GM13976 (cell line): ENCODE measurements at regions not wholly inside any gene's neighbourhood (a gene's known extent, or its start where the extent isn't known, plus 50 kb on each side); places are given as distances from the start of the nearest gene placed in this dataset.

Source experiments
- DNase-seq: peaks from one replicate; pipeline ENCODE4 v3.0.0; 2012; ENCODE audit warnings: low spot score
- in situ Hi-C: fragments of 300-500 bp; cut with MboI; formaldehyde crosslinking; loops from one replicate; pipeline ENCODE4 v1.12.0; 2022; ENCODE audit warnings: low sequenced_read_pairs, mixed read lengths, inconsistent platforms; ENCODE audit not compliant: unreplicated experiment
- TF ChIP-seq, protein P1 (sequence below): IDR thresholded peaks from 2 replicates; pipeline ENCODE4 v1.5.1; 2012; ENCODE audit warnings: borderline replicate concordance, mild to moderate bottlenecking; ENCODE audit not compliant: insufficient read depth; ENCODE audit errors: extremely low read depth, missing control alignments, control extremely low read depth

DNA sequence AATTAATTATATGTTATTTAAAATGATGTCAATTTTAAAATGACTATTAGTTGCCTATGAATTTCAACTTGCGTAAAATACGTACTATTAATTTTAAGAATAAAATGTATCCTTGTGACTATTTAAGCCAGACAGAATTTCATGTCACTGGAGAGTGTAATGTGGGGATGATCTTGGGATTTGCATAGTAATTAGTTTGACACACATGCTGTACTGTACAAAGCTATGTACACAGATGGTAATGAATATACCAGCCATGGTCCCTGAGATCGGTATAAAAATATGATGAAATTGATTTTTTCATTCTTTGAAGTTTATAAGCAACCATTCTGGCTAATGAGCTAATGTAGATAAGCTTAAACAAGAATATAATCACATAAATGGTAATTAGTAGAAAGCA is 134.4 kb upstream of the ROBO1 start:
- TF ChIP-seq, protein P1, sequence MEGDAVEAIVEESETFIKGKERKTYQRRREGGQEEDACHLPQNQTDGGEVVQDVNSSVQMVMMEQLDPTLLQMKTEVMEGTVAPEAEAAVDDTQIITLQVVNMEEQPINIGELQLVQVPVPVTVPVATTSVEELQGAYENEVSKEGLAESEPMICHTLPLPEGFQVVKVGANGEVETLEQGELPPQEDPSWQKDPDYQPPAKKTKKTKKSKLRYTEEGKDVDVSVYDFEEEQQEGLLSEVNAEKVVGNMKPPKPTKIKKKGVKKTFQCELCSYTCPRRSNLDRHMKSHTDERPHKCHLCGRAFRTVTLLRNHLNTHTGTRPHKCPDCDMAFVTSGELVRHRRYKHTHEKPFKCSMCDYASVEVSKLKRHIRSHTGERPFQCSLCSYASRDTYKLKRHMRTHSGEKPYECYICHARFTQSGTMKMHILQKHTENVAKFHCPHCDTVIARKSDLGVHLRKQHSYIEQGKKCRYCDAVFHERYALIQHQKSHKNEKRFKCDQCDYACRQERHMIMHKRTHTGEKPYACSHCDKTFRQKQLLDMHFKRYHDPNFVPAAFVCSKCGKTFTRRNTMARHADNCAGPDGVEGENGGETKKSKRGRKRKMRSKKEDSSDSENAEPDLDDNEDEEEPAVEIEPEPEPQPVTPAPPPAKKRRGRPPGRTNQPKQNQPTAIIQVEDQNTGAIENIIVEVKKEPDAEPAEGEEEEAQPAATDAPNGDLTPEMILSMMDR: no peak
- DNase-seq: no peak
- in situ Hi-C loops: no loop called here

DNA sequence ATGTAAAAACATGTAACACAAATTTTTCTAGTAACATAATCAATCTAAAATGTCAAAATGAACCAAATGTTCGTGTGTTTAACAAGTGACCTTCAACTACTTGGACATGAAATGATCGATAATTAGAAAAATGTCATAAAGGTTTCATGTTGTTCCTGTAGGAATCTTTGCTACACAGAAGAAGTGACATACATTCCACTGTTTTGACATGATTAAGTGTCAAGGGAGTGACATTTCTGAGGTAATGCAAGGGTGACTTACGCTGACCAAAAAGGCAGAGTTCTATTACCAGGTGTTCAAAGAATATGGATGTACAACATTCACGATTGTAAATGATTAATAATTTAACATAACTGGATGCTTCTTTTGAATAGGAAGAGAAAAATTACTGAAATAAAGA is 131.1 kb upstream of the ROBO1 start:
- TF ChIP-seq, protein P1: no peak
- DNase-seq: no peak
- in situ Hi-C loops: no loop called here

DNA sequence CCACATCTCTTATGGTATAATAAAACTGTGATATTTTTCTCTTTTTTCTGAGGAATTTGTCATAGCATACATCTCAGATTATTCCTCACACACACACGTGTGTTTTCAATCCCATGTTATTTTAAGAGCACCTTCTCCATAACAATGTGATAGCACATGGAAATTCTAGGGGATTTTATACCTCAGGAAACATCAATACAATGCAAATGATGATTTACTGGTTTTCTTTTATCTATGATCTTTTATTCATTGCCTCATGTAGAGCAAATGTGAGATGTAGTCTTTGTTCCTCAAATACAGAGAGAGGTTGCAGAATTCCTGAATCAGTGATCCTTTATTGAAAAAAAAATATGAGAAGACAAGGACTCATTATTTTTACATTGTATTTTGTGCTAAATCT is 128.3 kb upstream of the ROBO1 start:
- DNase-seq: no peak
- TF ChIP-seq, protein P1: no peak
- in situ Hi-C loops: no loop called here

DNA sequence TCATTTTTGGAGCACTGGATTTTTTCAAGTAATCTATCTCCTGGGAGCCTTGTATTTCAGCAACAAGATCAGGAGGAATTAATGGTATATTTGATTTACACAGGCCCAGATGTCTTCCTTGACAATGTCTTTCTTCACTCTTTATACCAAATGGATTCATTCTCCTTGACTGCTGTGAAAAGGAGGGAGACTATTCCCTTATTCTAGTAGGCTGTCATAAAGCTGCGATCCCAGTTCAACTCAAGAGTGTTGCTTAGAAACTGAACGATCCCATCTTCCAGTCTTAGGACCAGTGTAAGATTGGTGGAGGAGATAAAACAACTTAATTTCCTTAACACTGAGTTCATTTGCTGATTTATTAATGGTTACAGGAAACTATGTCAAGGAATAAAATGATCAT is 119.4 kb upstream of the ROBO1 start:
- in situ Hi-C loops: no loop called here
- DNase-seq: no peak
- TF ChIP-seq, protein P1: no peak

DNA sequence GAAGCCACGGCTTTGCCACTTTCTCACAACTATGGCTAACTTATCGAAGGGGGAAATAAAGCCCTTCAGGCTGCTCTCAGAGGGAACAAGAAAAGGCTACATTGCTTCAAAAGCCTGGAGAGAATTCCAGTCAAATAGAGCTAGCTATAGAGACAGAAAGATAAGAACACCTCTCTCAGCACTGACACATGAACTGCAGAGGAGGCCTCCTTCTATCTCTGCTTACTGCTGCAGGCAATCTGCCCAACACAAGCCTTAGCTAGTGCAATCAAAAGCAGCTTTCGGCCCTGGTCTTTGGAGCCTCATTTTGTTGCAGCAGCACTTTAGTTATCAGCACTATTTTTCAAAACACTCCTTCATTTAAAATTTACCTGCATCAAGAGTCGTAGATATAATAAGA is 118.4 kb upstream of the ROBO1 start:
- in situ Hi-C loops: no loop called here
- TF ChIP-seq, protein P1: no peak
- DNase-seq: no peak

DNA sequence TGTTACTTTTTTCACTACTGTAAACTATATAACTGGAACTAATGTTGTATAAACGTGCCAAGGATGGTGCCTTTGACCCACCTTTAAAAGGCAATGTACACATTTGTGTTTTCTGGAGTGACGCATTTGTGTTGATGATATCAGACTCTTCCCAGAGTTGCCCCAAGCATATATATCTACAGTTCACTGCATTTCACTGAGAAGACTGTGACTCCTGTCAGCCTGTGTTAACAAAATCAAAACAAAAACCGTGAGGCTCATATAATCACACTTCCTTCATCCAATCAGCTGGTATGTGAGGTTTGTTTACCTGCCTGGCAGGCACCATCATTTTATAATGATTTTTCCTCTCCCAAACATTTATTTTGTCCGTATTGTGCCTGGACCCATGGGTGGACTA is 117.6 kb upstream of the ROBO1 start:
- in situ Hi-C loops: no loop called here
- DNase-seq: no peak
- TF ChIP-seq, protein P1: no peak

DNA sequence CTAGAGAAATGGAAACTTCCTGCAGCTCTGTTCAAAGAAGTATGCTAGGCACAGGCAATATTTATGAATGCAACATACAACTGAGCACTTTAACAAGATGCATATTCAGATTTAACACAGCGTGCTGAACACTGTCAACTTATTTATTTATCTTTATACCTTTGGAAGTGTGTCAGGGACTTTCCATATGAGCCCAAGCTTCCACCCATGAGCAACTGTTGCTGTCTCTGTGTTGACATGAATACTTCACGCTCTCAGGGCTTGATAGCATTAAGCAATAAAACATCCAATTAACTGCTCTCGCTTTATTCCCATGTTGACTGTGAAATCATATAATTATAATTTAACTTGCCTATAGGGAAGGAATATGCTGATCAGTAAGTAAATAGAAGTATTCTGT is 116.6 kb upstream of the ROBO1 start:
- in situ Hi-C loops: no loop called here
- TF ChIP-seq, protein P1: no peak
- DNase-seq: no peak
